ENCODE measurements at regions not wholly inside any gene's neighbourhood (a gene's known extent, or its start where the extent isn't known, plus 50 kb on each side); places are given as distances from the start of the nearest gene placed in this dataset.

DNA sequence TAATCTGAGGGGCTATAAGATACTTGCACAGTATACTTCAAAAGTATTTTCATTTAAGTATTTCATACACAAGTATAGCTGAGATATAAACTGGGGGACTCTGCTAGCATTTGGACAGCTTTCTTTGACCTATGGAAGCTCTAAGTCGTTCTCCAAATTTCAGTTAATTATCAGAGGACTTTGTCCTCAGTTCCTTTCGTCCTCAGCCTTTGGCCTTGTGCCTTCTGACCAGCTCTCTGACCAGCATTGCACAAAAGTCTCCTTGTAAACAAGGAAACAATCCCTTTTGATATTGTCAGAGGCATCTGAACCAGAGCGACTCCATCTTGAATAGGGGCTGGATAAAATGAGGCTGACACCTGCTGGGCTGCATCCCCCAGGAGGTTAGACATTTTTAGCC lies 464.0 kb upstream of the FAM241A start:
- TF ChIP-seq, protein P1, sequence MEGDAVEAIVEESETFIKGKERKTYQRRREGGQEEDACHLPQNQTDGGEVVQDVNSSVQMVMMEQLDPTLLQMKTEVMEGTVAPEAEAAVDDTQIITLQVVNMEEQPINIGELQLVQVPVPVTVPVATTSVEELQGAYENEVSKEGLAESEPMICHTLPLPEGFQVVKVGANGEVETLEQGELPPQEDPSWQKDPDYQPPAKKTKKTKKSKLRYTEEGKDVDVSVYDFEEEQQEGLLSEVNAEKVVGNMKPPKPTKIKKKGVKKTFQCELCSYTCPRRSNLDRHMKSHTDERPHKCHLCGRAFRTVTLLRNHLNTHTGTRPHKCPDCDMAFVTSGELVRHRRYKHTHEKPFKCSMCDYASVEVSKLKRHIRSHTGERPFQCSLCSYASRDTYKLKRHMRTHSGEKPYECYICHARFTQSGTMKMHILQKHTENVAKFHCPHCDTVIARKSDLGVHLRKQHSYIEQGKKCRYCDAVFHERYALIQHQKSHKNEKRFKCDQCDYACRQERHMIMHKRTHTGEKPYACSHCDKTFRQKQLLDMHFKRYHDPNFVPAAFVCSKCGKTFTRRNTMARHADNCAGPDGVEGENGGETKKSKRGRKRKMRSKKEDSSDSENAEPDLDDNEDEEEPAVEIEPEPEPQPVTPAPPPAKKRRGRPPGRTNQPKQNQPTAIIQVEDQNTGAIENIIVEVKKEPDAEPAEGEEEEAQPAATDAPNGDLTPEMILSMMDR (IDR thresholded peaks at IDR 0.05; ENCODE audit: insufficient read depth, low read depth, low read length), result no peak
- ChIA-PET POLR2A (no interaction called here), CTCF (no interaction called here)
- no peak for DNase-seq (ENCODE audit: low read depth)
- Histone ChIP-seq H3K4me3 (ENCODE audit: low read depth, low read length) (no peak overlapping the region), H3K27me3 (ENCODE audit: control insufficient read depth, insufficient read depth, low read length) (no peaks in the 10 kb centered on the region), H3K36me3 (ENCODE audit: control insufficient read depth, insufficient read depth, low read length) (no peaks in the 10 kb centered on the region)

DNA sequence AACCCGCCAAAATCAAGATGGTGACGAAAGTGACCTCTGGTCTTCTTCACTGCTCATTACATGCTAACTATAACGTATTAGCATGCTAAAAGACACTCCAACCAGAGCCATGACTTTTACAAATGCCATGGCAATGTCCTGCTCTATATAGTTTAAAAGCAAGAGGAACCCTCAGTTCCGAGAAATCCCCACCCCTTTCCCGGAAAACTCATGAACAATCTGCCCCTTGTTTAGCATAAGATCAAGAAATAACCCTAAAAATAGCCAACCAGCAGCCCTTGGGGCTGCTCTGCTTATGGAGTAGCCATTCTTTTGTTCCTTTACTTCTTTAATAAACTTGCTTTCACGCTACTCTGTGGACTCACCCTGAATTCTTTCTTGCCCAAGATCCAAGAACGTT lies 463.5 kb upstream of the FAM241A start:
- TF ChIP-seq, protein P1 (IDR thresholded peaks at IDR 0.05; ENCODE audit: insufficient read depth, low read depth, low read length), result no peak
- Histone ChIP-seq H3K4me3 (ENCODE audit: low read depth, low read length) (no peak overlapping the region), H3K36me3 (ENCODE audit: control insufficient read depth, insufficient read depth, low read length) (no peaks in the 10 kb centered on the region), H3K27me3 (ENCODE audit: control insufficient read depth, insufficient read depth, low read length) (no peaks in the 10 kb centered on the region)
- ChIA-PET POLR2A (no interaction called here), CTCF (no interaction called here)
- DNase-seq (ENCODE audit: low read depth), result no peak

DNA sequence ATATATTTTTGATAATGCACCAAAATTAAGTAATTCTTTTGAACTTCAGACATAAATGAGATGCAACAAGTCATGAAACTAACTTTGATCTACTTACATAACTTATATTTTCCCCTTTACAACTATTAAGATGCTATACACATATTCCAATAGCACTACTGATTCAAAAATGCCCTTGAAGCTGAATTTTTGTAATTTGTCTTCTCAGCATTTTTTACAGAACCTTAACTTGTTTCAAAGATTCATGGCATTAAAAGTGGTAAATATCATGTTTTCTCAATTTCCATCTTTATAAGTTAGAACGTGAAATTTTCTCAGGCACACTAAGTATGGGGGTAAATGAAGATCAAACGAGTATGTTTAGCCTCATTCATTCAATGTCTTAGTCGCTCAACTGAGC lies 460.0 kb upstream of the FAM241A start:
- Histone ChIP-seq H3K36me3 (ENCODE audit: control insufficient read depth, insufficient read depth, low read length) (no peaks in the 10 kb centered on the region), H3K4me3 (ENCODE audit: low read depth, low read length) (no peak overlapping the region), H3K27me3 (ENCODE audit: control insufficient read depth, insufficient read depth, low read length) (no peaks in the 10 kb centered on the region)
- DNase-seq (ENCODE audit: low read depth), result no peak
- TF ChIP-seq, protein P1 (IDR thresholded peaks at IDR 0.05; ENCODE audit: insufficient read depth, low read depth, low read length), result no peak
- POLR2A ChIA-PET, result no interaction called here
- CTCF ChIA-PET, result no interaction called here

DNA sequence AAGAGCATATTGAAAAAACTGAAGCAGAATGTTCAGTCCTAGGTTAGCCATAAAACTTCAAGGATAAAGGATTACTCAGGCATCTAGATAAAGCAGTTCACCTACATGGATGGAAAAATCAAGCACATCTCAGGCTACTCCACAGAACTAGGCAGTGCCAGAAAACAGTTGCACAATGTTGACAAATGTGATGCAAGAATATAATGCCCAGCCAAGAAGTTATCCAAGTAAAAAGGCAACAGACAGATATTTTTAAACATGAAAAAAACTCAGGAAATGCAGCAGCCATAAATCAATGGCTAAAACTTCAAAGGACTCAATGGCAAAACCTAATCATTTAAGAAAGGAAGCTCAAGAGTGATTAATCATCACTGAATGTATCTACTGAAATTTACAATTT lies 456.0 kb upstream of the FAM241A start:
- no peaks in the 10 kb centered on the region for H3K27me3 ChIP-seq (ENCODE audit: control insufficient read depth, insufficient read depth, low read length)
- H3K36me3 ChIP-seq (ENCODE audit: control insufficient read depth, insufficient read depth, low read length), result no peaks in the 10 kb centered on the region
- TF ChIP-seq, protein P1 (IDR thresholded peaks at IDR 0.05; ENCODE audit: insufficient read depth, low read depth, low read length), result no peak
- DNase-seq (ENCODE audit: low read depth), result peak; percentile 73
- ChIA-PET POLR2A (no interaction called here), CTCF (interaction anchor here (0.7 to 1.0 kb wide), 3 partner anchors 23 to 77 kb away, joined by 3 read pairs; no protein-coding TSS in a partner anchor)
- H3K4me3 ChIP-seq (ENCODE audit: low read depth, low read length), result no peak overlapping the region

DNA sequence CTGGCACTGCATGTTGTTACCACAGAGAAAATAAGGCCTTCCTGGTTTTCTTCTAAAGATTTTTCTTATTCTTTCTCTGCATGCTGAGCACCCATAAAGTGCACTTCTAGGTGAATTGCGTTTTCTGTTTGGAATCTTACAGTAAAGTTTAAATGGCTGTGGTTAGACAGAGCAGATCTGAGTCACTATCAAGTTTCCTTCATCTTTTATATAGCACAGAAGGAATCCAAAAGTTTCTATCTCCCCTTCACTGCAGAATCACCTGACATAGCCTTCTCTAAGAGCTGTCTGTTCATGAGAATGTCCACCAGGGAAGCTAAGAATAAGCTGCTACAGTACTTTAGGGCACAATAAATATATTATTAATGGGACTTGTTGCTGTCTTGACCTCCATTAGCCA lies 455.5 kb upstream of the FAM241A start:
- no peak overlapping the region for H3K4me3 ChIP-seq (ENCODE audit: low read depth, low read length)
- ChIA-PET CTCF (interaction anchor here (0.7 to 1.0 kb wide), 4 partner anchors 13 to 77 kb away, joined by 3 read pairs; no protein-coding TSS in a partner anchor), POLR2A (no interaction called here)
- TF ChIP-seq, protein P1 (IDR thresholded peaks at IDR 0.05; ENCODE audit: insufficient read depth, low read depth, low read length), result peak; percentile 19; the same call in 1 of the 2 replicates
- DNase-seq (ENCODE audit: low read depth), result peak; percentile 54
- H3K36me3 ChIP-seq (ENCODE audit: control insufficient read depth, insufficient read depth, low read length), result no peaks in the 10 kb centered on the region
- H3K27me3 ChIP-seq (ENCODE audit: control insufficient read depth, insufficient read depth, low read length), result no peaks in the 10 kb centered on the region
